GM12891 (cell line): ENCODE measurements at regions not wholly inside any gene's neighbourhood (a gene's known extent, or its start where the extent isn't known, plus 50 kb on each side); places are given as distances from the start of the nearest gene placed in this dataset.

Experiments used
- PAX5 ChIP-seq: IDR thresholded peaks from 2 replicates; pipeline ENCODE4 v1.6.1; 2011; ENCODE audit warnings: low read length, moderate library complexity, mild to moderate bottlenecking; ENCODE audit not compliant: insufficient read depth, severe bottlenecking
- POLR2A ChIP-seq: IDR thresholded peaks from 2 replicates; pipeline ENCODE4 v1.6.1; 2011; ENCODE audit warnings: low read depth, low read length, control low read depth
- POLR2AphosphoS5 ChIP-seq: IDR thresholded peaks from 2 replicates; pipeline ENCODE4 v1.6.1; 2011; ENCODE audit warnings: low read depth, low read length, control low read depth
- TAF1 ChIP-seq: IDR thresholded peaks from 2 replicates; pipeline ENCODE4 v1.6.1; 2011; ENCODE audit warnings: low read depth, low read length, control low read depth

GRCh38 chr3:80079886-80080285 is 312.1 kb upstream of the ROBO1 start:
- no peak for TF ChIP-seq TAF1
- TF ChIP-seq POLR2A: no peak
- TF ChIP-seq PAX5: no peak
- TF ChIP-seq POLR2AphosphoS5: no peak
